ENCODE measurements at regions not wholly inside any gene's neighbourhood (a gene's known extent, or its start where the extent isn't known, plus 50 kb on each side); places are given as distances from the start of the nearest gene placed in this dataset.

DNA sequence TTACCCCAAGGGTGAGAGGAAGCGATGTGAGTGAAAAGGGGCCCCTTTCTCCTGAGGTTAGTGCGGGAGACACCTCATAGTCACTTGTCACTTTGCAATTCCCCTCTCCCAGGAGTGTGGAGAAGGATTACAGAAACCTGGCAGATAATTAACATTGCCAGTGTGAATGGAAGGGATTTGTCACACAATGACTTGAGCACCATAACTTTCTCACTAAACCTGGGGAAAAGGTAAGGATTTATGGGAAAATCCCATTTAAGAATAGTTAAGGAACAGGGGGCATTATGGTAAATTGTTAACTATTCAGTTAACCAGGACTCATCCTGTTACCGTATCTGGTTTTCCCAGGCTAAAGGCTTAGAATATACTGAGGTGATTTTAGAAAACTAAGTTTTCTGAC lies 219.5 kb upstream of the JAG1 start:
- intact Hi-C loops (cut with DNase I): no loop called here
- TF ChIP-seq, protein P1, sequence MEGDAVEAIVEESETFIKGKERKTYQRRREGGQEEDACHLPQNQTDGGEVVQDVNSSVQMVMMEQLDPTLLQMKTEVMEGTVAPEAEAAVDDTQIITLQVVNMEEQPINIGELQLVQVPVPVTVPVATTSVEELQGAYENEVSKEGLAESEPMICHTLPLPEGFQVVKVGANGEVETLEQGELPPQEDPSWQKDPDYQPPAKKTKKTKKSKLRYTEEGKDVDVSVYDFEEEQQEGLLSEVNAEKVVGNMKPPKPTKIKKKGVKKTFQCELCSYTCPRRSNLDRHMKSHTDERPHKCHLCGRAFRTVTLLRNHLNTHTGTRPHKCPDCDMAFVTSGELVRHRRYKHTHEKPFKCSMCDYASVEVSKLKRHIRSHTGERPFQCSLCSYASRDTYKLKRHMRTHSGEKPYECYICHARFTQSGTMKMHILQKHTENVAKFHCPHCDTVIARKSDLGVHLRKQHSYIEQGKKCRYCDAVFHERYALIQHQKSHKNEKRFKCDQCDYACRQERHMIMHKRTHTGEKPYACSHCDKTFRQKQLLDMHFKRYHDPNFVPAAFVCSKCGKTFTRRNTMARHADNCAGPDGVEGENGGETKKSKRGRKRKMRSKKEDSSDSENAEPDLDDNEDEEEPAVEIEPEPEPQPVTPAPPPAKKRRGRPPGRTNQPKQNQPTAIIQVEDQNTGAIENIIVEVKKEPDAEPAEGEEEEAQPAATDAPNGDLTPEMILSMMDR (IDR thresholded peaks at IDR 0.05): no peak

DNA sequence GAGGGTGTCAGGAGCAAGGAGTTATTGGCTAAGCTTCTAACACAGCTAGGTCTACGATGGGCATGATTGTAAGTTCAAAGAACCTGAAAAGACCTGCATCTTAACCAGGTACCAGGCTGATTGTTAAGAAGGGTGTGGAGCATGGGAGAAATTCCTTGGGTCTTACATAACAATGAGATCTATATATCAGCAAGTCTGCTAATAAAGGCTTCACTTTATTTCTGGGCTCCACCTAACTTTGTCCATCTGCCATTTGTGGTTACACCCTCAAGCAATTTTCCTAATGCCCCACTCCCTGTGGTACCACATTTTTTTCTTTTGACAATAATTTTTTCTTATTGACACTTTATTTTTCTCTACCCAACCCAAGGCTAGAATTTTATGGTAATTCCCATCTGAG lies 223.5 kb upstream of the JAG1 start:
- no peak overlapping the region for H3K4me3 ChIP-seq
- no peak overlapping the region for H3K27ac ChIP-seq
- intact Hi-C loops (cut with DNase I): no loop called here
- no peak for ATAC-seq
- H3K4me1 ChIP-seq: no peaks in the 10 kb centered on the region
- TF ChIP-seq, protein P1 (IDR thresholded peaks at IDR 0.05): no peak
- DNase-seq: no peak
- H3K36me3 ChIP-seq: no peaks in the 10 kb centered on the region
- H3K9me3 ChIP-seq: no peaks in the 10 kb centered on the region
- no peaks in the 10 kb centered on the region for H3K27me3 ChIP-seq

More for the DNA sequence above, 219.5 kb upstream of the JAG1 start:
- no peaks in the 10 kb centered on the region for H3K36me3 ChIP-seq
- H3K4me3 ChIP-seq: no peak overlapping the region
- H3K27ac ChIP-seq: no peak overlapping the region
- ATAC-seq (no peak), DNase-seq (no peak)
- no peaks in the 10 kb centered on the region for H3K27me3 ChIP-seq
- H3K9me3 ChIP-seq: no peaks in the 10 kb centered on the region
- no peaks in the 10 kb centered on the region for H3K4me1 ChIP-seq

DNA sequence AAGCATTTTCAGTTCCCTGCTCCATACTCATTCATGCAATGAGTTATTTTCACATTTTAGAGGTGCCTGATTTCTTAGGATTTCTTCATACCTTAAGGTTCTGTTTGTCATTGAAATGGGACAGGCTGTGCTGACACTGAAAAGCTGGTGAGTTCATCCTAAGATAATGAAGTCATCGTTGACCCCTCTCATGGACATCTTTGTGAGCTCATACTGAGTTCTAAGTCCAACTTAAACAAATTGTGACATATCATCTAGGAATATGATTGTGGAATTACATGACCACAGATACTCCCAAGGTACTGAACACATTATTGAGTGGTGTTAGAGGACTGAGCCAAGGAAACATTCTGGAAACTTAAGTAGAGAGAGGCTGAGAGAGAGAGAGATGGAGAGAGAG lies 224.8 kb upstream of the JAG1 start:
- intact Hi-C loops (cut with DNase I): no loop called here
- DNase-seq: no peak
- no peak for ATAC-seq
- no peaks in the 10 kb centered on the region for H3K27me3 ChIP-seq
- H3K27ac ChIP-seq: no peak overlapping the region
- no peaks in the 10 kb centered on the region for H3K4me1 ChIP-seq
- TF ChIP-seq, protein P1 (IDR thresholded peaks at IDR 0.05): no peak
- no peaks in the 10 kb centered on the region for H3K36me3 ChIP-seq
- H3K4me3 ChIP-seq: no peak overlapping the region
- H3K9me3 ChIP-seq: no peaks in the 10 kb centered on the region

DNA sequence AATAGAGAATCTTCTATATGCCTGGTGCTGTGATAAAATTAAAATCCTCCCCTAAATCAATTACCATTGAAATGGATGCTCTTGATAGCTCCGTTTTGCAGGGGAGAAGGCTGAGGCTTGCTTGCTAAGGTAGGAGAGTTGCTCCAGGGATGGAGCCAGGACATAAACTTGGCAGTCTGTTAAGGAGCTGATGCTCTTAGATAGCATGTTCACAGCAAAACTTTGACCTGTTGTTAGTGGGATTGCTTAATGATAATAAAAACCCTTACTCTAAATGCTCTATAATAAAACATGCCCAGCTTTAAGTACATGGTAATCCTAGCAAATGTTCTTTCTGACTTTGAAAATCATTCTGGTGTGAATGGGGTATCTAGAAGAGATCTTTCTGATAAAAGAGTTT lies 228.4 kb upstream of the JAG1 start:
- no peaks in the 10 kb centered on the region for H3K4me1 ChIP-seq
- H3K27me3 ChIP-seq: no peaks in the 10 kb centered on the region
- no peak overlapping the region for H3K4me3 ChIP-seq
- DNase-seq (no peak), ATAC-seq (no peak)
- H3K36me3 ChIP-seq: no peaks in the 10 kb centered on the region
- no peak overlapping the region for H3K27ac ChIP-seq
- H3K9me3 ChIP-seq: no peaks in the 10 kb centered on the region
- TF ChIP-seq, protein P1 (IDR thresholded peaks at IDR 0.05): no peak
- intact Hi-C loops (cut with DNase I): no loop called here

DNA sequence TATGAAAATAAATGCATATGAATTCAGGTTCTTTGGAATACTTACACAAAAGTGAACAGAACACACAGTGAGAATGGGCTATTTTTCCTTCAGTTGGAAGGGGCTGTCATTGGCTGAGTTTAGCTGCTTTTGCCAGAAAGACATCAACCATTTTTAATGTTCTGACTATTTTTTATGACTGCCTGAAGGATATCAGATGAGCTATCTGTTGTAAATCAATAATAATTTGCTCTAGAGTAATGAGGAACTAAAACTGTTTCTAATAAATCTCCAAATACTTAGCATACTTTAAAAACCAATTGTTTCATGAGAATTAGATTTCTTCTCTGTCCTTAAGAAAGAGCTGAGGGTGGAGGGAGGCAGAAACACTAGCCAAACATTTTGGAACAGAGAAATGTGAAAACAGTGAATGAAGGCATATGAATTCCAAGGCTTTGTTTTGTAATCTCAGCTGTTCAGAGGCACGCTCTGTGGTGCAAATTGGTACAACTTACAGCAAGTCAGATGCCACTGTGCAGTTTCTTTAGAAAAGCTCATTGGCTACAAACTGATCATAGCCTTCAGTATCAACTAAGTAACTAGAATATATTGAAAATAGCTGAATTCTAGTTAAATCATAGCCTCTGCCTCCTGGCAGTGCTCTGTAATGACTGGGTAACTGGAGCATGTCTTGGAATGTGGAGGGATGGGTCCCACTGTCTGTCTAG lies 228.9 kb upstream of the JAG1 start:
- DNase-seq: no peak
- no peaks in the 10 kb centered on the region for H3K27me3 ChIP-seq
- no peak overlapping the region for H3K27ac ChIP-seq
- intact Hi-C loops (cut with DNase I): no loop called here
- no peaks in the 10 kb centered on the region for H3K9me3 ChIP-seq
- no peaks in the 10 kb centered on the region for H3K4me1 ChIP-seq
- no peak for ATAC-seq
- H3K36me3 ChIP-seq: no peaks in the 10 kb centered on the region
- H3K4me3 ChIP-seq: no peak overlapping the region
- TF ChIP-seq, protein P1 (IDR thresholded peaks at IDR 0.05): no peak
